LNCAP (cell line): ENCODE measurements at regions not wholly inside any gene's neighbourhood (a gene's known extent, or its start where the extent isn't known, plus 50 kb on each side); places are given as distances from the start of the nearest gene placed in this dataset.

Experiments used
- CTCF ChIP-seq: fragments of 450-650 bp; IDR thresholded peaks from 2 replicates; pipeline ENCODE4 v1.5.1; 2017; ENCODE audit warnings: mild to moderate bottlenecking

- no peak for TF ChIP-seq CTCF
Measured at GRCh38 chr2:193505620-193506019, 1310.9 kb upstream of the TMEFF2 start.

- TF ChIP-seq CTCF, result no peak
Measured at GRCh38 chr2:193502363-193503035, 1307.8 kb upstream of the TMEFF2 start.

GRCh38 chr2:193496786-193497185 lies 1302.1 kb upstream of the TMEFF2 start:
- TF ChIP-seq CTCF, result no peak

GRCh38 chr2:193482557-193482956 lies 1287.8 kb upstream of the TMEFF2 start:
- no peak for TF ChIP-seq CTCF

GRCh38 chr2:193480187-193480586 lies 1285.5 kb upstream of the TMEFF2 start:
- TF ChIP-seq CTCF, result no peak

- no peak for TF ChIP-seq CTCF
Measured at GRCh38 chr2:193476171-193476800, 1281.6 kb upstream of the TMEFF2 start.

- TF ChIP-seq CTCF, result no peak
Measured at GRCh38 chr2:193475038-193475437, 1280.3 kb upstream of the TMEFF2 start.
